ENCODE measurements at regions not wholly inside any gene's neighbourhood (a gene's known extent, or its start where the extent isn't known, plus 50 kb on each side); places are given as distances from the start of the nearest gene placed in this dataset.

- H3K27ac ChIP-seq, result no peak overlapping the region
- TF ChIP-seq CTCF (conservative IDR thresholded peaks at IDR 0.05) (no peak), ZFX (IDR thresholded peaks at IDR 0.05) (no peak)
Measured at GRCh38 chr3:13243586-13243985, 170.4 kb upstream of the IQSEC1 start.

- no peak overlapping the region for H3K27ac ChIP-seq
Measured at GRCh38 chr3:13242364-13242737, 169.1 kb upstream of the IQSEC1 start.

GRCh38 chr3:13241621-13242363 is 168.6 kb upstream of the IQSEC1 start:
- H3K27ac ChIP-seq, result no peak overlapping the region
- TF ChIP-seq ZFX (IDR thresholded peaks at IDR 0.05) (no peak), CTCF (conservative IDR thresholded peaks at IDR 0.05) (no peak)

More at GRCh38 chr3:13242364-13242737, 169.1 kb upstream of the IQSEC1 start:
- TF ChIP-seq CTCF (conservative IDR thresholded peaks at IDR 0.05), result no peak
- no peak for TF ChIP-seq ZFX (IDR thresholded peaks at IDR 0.05)

- no peak for TF ChIP-seq ZFX (IDR thresholded peaks at IDR 0.05)
- TF ChIP-seq CTCF (conservative IDR thresholded peaks at IDR 0.05), result no peak
- no peak overlapping the region for H3K27ac ChIP-seq
Measured at GRCh38 chr3:13240928-13241618, 167.8 kb upstream of the IQSEC1 start.

- H3K27ac ChIP-seq, result no peak overlapping the region
- TF ChIP-seq ZFX (IDR thresholded peaks at IDR 0.05), result no peak
- no peak for TF ChIP-seq CTCF (conservative IDR thresholded peaks at IDR 0.05)
Measured at GRCh38 chr3:13239467-13239760, 166.2 kb upstream of the IQSEC1 start.

- TF ChIP-seq CTCF (conservative IDR thresholded peaks at IDR 0.05) (no peak), ZFX (IDR thresholded peaks at IDR 0.05) (no peak)
- H3K27ac ChIP-seq, result no peak overlapping the region
Measured at GRCh38 chr3:13238687-13239466, 165.6 kb upstream of the IQSEC1 start.
